ENCODE measurements at regions not wholly inside any gene's neighbourhood (a gene's known extent, or its start where the extent isn't known, plus 50 kb on each side); places are given as distances from the start of the nearest gene placed in this dataset.
A peak's percentile ranks its signal among the peaks of the same experiment; 100 is the strongest.

GRCh38 chr15:45868109-45868691 lies 233.4 kb downstream of the SQOR start:
- BruUV-seq (replicated peaks) = no TSS peak
- ChIA-PET CTCF (no interaction called here), POLR2A (ENCODE audit: unreplicated experiment) (interaction anchor here (0.6 kb wide), 1 partner anchor 12 kb away, joined by 3 read pairs; no protein-coding TSS in a partner anchor)
- Histone ChIP-seq H4K20me1 (ENCODE audit: low read length) (no peaks in the 10 kb centered on the region), H3F3A (ENCODE audit: low read length, unreplicated experiment) (no peaks in the 10 kb centered on the region), H3K27me3 (ENCODE audit: low read length) (no peaks in the 10 kb centered on the region), H3K9ac (ENCODE audit: low read length) (no peak overlapping the region), H3K9me2 (replicated peaks; ENCODE audit: low read length) (no peaks in the 10 kb centered on the region), H3K4me3 (ENCODE audit: low read length) (no peak overlapping the region), H3K4me1 (ENCODE audit: insufficient read depth, low read length) (peaks cover 56% of the 10 kb centered on the region), H3K27ac (ENCODE audit: low read length) (peak overlapping the region; percentile 65), H3K36me3 (ENCODE audit: low read depth, low read length) (no peaks in the 10 kb centered on the region), H3K4me2 (ENCODE audit: low read length) (peak overlapping the region; percentile 11; the same call in 1 of the 2 replicates), H3K9me3 (ENCODE audit: low read length) (no peaks in the 10 kb centered on the region), H3K79me2 (ENCODE audit: low read length) (no peaks in the 10 kb centered on the region), H2AFZ (ENCODE audit: low read length) (no peak overlapping the region)
- no peak for TF ChIP-seq CTCF (conservative IDR thresholded peaks at IDR 0.05; ENCODE audit: low read depth, low read length)
- no peak for TF ChIP-seq EZH2phosphoT487 (IDR thresholded peaks at IDR 0.05; ENCODE audit: borderline replicate concordance, low read length)
- no peak for TF ChIP-seq EZH2 (IDR thresholded peaks at IDR 0.05; ENCODE audit: low read length, unreplicated experiment)
- DNase-seq = peak; percentile 83
- ATAC-seq = peak; percentile 88
- intact Hi-C loops (cut with micrococcal nuclease) = no loop called here

GRCh38 chr15:45869034-45869668 lies 234.3 kb downstream of the SQOR start:
- BruUV-seq (replicated peaks) = no TSS peak
- TF ChIP-seq EZH2phosphoT487 (IDR thresholded peaks at IDR 0.05; ENCODE audit: borderline replicate concordance, low read length) = no peak
- TF ChIP-seq CTCF (conservative IDR thresholded peaks at IDR 0.05; ENCODE audit: low read depth, low read length) = no peak
- no peak for TF ChIP-seq EZH2 (IDR thresholded peaks at IDR 0.05; ENCODE audit: low read length, unreplicated experiment)
- Histone ChIP-seq H3K79me2 (ENCODE audit: low read length) (no peaks in the 10 kb centered on the region), H3K36me3 (ENCODE audit: low read depth, low read length) (no peaks in the 10 kb centered on the region), H3K4me3 (ENCODE audit: low read length) (no peak overlapping the region), H2AFZ (ENCODE audit: low read length) (no peak overlapping the region), H3K4me2 (ENCODE audit: low read length) (no peak overlapping the region), H3K4me1 (ENCODE audit: insufficient read depth, low read length) (peaks cover 48% of the 10 kb centered on the region), H3K9me3 (ENCODE audit: low read length) (no peaks in the 10 kb centered on the region), H3K9ac (ENCODE audit: low read length) (no peak overlapping the region), H4K20me1 (ENCODE audit: low read length) (no peaks in the 10 kb centered on the region), H3F3A (ENCODE audit: low read length, unreplicated experiment) (no peaks in the 10 kb centered on the region), H3K27ac (ENCODE audit: low read length) (0 out of 2 replicates have a peak overlapping the region, but pooled peaks have one; percentile 41), H3K9me2 (replicated peaks; ENCODE audit: low read length) (no peaks in the 10 kb centered on the region), H3K27me3 (ENCODE audit: low read length) (no peaks in the 10 kb centered on the region)
- ATAC-seq (no peak), DNase-seq (no peak)
- ChIA-PET POLR2A (ENCODE audit: unreplicated experiment) (no interaction called here), CTCF (no interaction called here)
- intact Hi-C loops (cut with micrococcal nuclease) = no loop called here

All from PC-3 (cell line).